HG02610 (cell line): ENCODE measurements at regions not wholly inside any gene's neighbourhood (a gene's known extent, or its start where the extent isn't known, plus 50 kb on each side); places are given as distances from the start of the nearest gene placed in this dataset.

ENCODE experiments used
- ATAC-seq: cut with Tn5 transposase; IDR thresholded peaks from one replicate; pipeline ENCODE4 v1.9.1; 2021; ENCODE audit warnings: mild to moderate bottlenecking, moderate library complexity; ENCODE audit not compliant: unreplicated experiment

GRCh38 chr6:144989319-144990107, 704.4 kb downstream of the UTRN start:
- no peak for ATAC-seq

GRCh38 chr6:144990784-144991183, 705.6 kb downstream of the UTRN start:
- ATAC-seq = no peak

GRCh38 chr6:144993870-144994269, 708.7 kb downstream of the UTRN start:
- no peak for ATAC-seq

GRCh38 chr6:144997996-144998395, 712.9 kb downstream of the UTRN start:
- no peak for ATAC-seq

- no peak for ATAC-seq
These were observed 714.0 kb downstream of the UTRN start for GRCh38 chr6:144999127-144999526.

- ATAC-seq = no peak
These were observed 718.0 kb downstream of the UTRN start for GRCh38 chr6:145003145-145003544.

GRCh38 chr6:145006914-145007313, 721.8 kb downstream of the UTRN start:
- no peak for ATAC-seq

GRCh38 chr6:145008715-145009114, 723.6 kb downstream of the UTRN start:
- no peak for ATAC-seq

GRCh38 chr6:145009711-145010110, 724.6 kb downstream of the UTRN start:
- ATAC-seq = no peak

- ATAC-seq = no peak
These were observed 723.2 kb downstream of the EPM2A start for GRCh38 chr6:145012039-145012662.

- peak; percentile 100 for ATAC-seq
These were observed 719.4 kb downstream of the EPM2A start for GRCh38 chr6:145015739-145016558.

- no peak for ATAC-seq
These were observed 718.3 kb downstream of the EPM2A start for GRCh38 chr6:145017051-145017450.

- ATAC-seq = no peak
These were observed 717.8 kb downstream of the EPM2A start for GRCh38 chr6:145017516-145017915.

GRCh38 chr6:145018027-145018426, 717.3 kb downstream of the EPM2A start:
- no peak for ATAC-seq

GRCh38 chr6:145020114-145020513, 715.2 kb downstream of the EPM2A start:
- ATAC-seq = no peak

- no peak for ATAC-seq
These were observed 714.8 kb downstream of the EPM2A start for GRCh38 chr6:145020543-145020942.

- ATAC-seq = no peak
These were observed 713.0 kb downstream of the EPM2A start for GRCh38 chr6:145022199-145022796.

GRCh38 chr6:145023116-145023726, 712.1 kb downstream of the EPM2A start:
- no peak for ATAC-seq

GRCh38 chr6:145025488-145025887, 709.8 kb downstream of the EPM2A start:
- no peak for ATAC-seq

- ATAC-seq = no peak
These were observed 709.0 kb downstream of the EPM2A start for GRCh38 chr6:145026267-145026679.
